Neural cell (in vitro differentiated cells): ENCODE measurements at regions not wholly inside any gene's neighbourhood (a gene's known extent, or its start where the extent isn't known, plus 50 kb on each side); places are given as distances from the start of the nearest gene placed in this dataset.

Experiments used
- H2AFZ ChIP-seq: fragments of 200-600, 300-800 bp; sonication (generic), shearing (Covaris generic); 2 replicates; pipeline ENCODE4 v1.6.0; 2014; ENCODE audit warnings: low read depth, mild to moderate bottlenecking, antibody characterized with exemption, low read length, moderate library complexity
- H3F3A ChIP-seq: fragments of 200-600 bp; shearing (Covaris generic); 2 replicates; pipeline ENCODE4 v1.6.1; 2016; ENCODE audit warnings: mild to moderate bottlenecking, moderate library complexity, mixed read lengths, antibody characterized with exemption, low read length; ENCODE audit not compliant: insufficient read depth, poor library complexity, severe bottlenecking
- H3K27ac ChIP-seq: fragments of 200-600, 300-800 bp; sonication (generic), shearing (Covaris generic); 2 replicates; pipeline ENCODE4 v1.5.1; 2014; ENCODE audit warnings: mild to moderate bottlenecking, low read length, moderate library complexity
- H3K27me3 ChIP-seq: fragments of 300-800, 200-600 bp; sonication (generic), shearing (Covaris generic); 2 replicates; pipeline ENCODE4 v1.6.0; 2014; ENCODE audit warnings: mild to moderate bottlenecking, low read depth, low read length, moderate library complexity; ENCODE audit not compliant: insufficient read depth
- H3K36me3 ChIP-seq: fragments of 300-800, 200-600 bp; sonication (generic), shearing (Covaris generic); 2 replicates; pipeline ENCODE4 v1.5.1; 2014; ENCODE audit warnings: mild to moderate bottlenecking, antibody characterized with exemption, low read length, moderate library complexity; ENCODE audit not compliant: insufficient read depth
- H3K4me2 ChIP-seq: fragments of 300-800, 200-600 bp; sonication (generic), shearing (Covaris generic); 2 replicates; pipeline ENCODE4 v1.6.0; 2014; ENCODE audit warnings: mild to moderate bottlenecking, low read length
- H3K4me3 ChIP-seq: fragments of 300-800, 200-600 bp; sonication (generic), shearing (Covaris generic); 2 replicates; pipeline ENCODE4 v1.5.1; 2014; ENCODE audit warnings: mild to moderate bottlenecking, low read length, moderate library complexity
- H3K79me2 ChIP-seq: fragments of 200-600 bp; shearing (Covaris generic); replicated peaks from 2 replicates; pipeline ENCODE4 v1.6.0; 2014; ENCODE audit warnings: mild to moderate bottlenecking, low read length, moderate library complexity; ENCODE audit not compliant: insufficient read depth
- H3K9ac ChIP-seq: fragments of 300-800, 200-600 bp; sonication (generic), shearing (Covaris generic); 2 replicates; pipeline ENCODE4 v1.6.1; 2016; ENCODE audit warnings: mild to moderate bottlenecking, low read length, mixed read lengths
- H3K9me2 ChIP-seq: fragments of 200-600 bp; shearing (Covaris generic); 2 replicates; pipeline ENCODE4 v1.6.1; 2016; ENCODE audit warnings: mild to moderate bottlenecking, low read length, mixed read lengths; ENCODE audit not compliant: insufficient read depth
- H3K9me3 ChIP-seq: fragments of 200-600, 300-800 bp; sonication (generic), shearing (Covaris generic); 2 replicates; pipeline ENCODE4 v1.6.1; 2016; ENCODE audit warnings: mild to moderate bottlenecking, mixed run types, low read length, moderate library complexity, mixed read lengths
- H4K20me1 ChIP-seq: fragments of 200-600 bp; shearing (Covaris generic); 2 replicates; pipeline ENCODE4 v1.6.1; 2016; ENCODE audit warnings: mild to moderate bottlenecking, mixed run types; ENCODE audit not compliant: insufficient read depth
- CTCF ChIP-seq: fragments of 450-650 bp; IDR thresholded peaks from 2 replicates; pipeline ENCODE4 v1.5.1; 2014; ENCODE audit warnings: antibody characterized with exemption, mild to moderate bottlenecking, moderate library complexity; ENCODE audit not compliant: poor library complexity, severe bottlenecking
- EP300 ChIP-seq: fragments of 450-650 bp; conservative IDR thresholded peaks from 2 replicates; pipeline ENCODE4 v1.6.1; 2014; ENCODE audit warnings: antibody characterized with exemption, mild to moderate bottlenecking, moderate library complexity; ENCODE audit not compliant: poor library complexity, severe bottlenecking
- EZH2 ChIP-seq: fragments of 200-600, 300-800 bp; shearing (Covaris generic), sonication (generic); IDR thresholded peaks from 2 replicates; pipeline ENCODE4 v1.6.1; 2014; ENCODE audit warnings: antibody characterized with exemption, low read length, borderline replicate concordance, mild to moderate bottlenecking; ENCODE audit not compliant: insufficient read depth, poor library complexity, severe bottlenecking
- MXI1 ChIP-seq: fragments of 450-650 bp; conservative IDR thresholded peaks from 2 replicates; pipeline ENCODE4 v1.6.1; 2014; ENCODE audit warnings: antibody characterized with exemption, mild to moderate bottlenecking; ENCODE audit not compliant: poor library complexity, severe bottlenecking
- POLR2AphosphoS5 ChIP-seq: IDR thresholded peaks from 2 replicates; pipeline ENCODE4 v1.6.1; 2012
- RAD21 ChIP-seq: fragments of 450-650 bp; conservative IDR thresholded peaks from 2 replicates; pipeline ENCODE4 v1.6.1; 2014; ENCODE audit warnings: antibody characterized with exemption, mild to moderate bottlenecking, moderate library complexity
- REST ChIP-seq: IDR thresholded peaks from 2 replicates; pipeline ENCODE4 v1.6.1; 2012; ENCODE audit warnings: borderline replicate concordance
- SMC3 ChIP-seq: fragments of 450-650 bp; conservative IDR thresholded peaks from 2 replicates; pipeline ENCODE4 v1.6.1; 2014; ENCODE audit warnings: antibody characterized with exemption, mild to moderate bottlenecking, moderate library complexity; ENCODE audit not compliant: poor library complexity
- TAF1 ChIP-seq: IDR thresholded peaks from 2 replicates; pipeline ENCODE4 v1.6.1; 2012; ENCODE audit warnings: low read depth

GRCh38 chr7:135801877-135802276 lies 53.3 kb upstream of the FAM180A start:
- H4K20me1 ChIP-seq, result no peaks in the 10 kb centered on the region

GRCh38 chr7:135801045-135801693 lies 52.6 kb upstream of the FAM180A start:
- Histone ChIP-seq H3K4me3 (no peak overlapping the region), H2AFZ (no peak overlapping the region), H3K27ac (no peak overlapping the region), H3K9me2 (no peaks in the 10 kb centered on the region), H4K20me1 (no peaks in the 10 kb centered on the region), H3K27me3 (no peaks in the 10 kb centered on the region), H3K36me3 (no peaks in the 10 kb centered on the region), H3K9ac (no peak overlapping the region), H3F3A (no peaks in the 10 kb centered on the region), H3K79me2 (no peaks in the 10 kb centered on the region), H3K4me2 (no peak overlapping the region), H3K9me3 (no peaks in the 10 kb centered on the region)
- TF ChIP-seq TAF1 (no peak), POLR2AphosphoS5 (no peak), RAD21 (peak; percentile 95), EZH2 (no peak), EP300 (no peak), MXI1 (no peak), REST (no peak), SMC3 (peak; percentile 94), CTCF (peak; percentile 94)

More at GRCh38 chr7:135801877-135802276, 53.3 kb upstream of the FAM180A start:
- no peak overlapping the region for H2AFZ ChIP-seq
- no peaks in the 10 kb centered on the region for H3K9me2 ChIP-seq
- H3K4me2 ChIP-seq, result no peak overlapping the region
- no peaks in the 10 kb centered on the region for H3K9me3 ChIP-seq
- no peaks in the 10 kb centered on the region for H3F3A ChIP-seq
- H3K4me3 ChIP-seq, result no peak overlapping the region
- no peak overlapping the region for H3K9ac ChIP-seq
- H3K79me2 ChIP-seq, result no peaks in the 10 kb centered on the region
- TF ChIP-seq EP300 (no peak), MXI1 (no peak), EZH2 (no peak), POLR2AphosphoS5 (no peak), REST (no peak)
- no peaks in the 10 kb centered on the region for H3K36me3 ChIP-seq
- H3K27me3 ChIP-seq, result no peaks in the 10 kb centered on the region
- H3K27ac ChIP-seq, result no peak overlapping the region
